HepG2 (cell line): ENCODE measurements at regions not wholly inside any gene's neighbourhood (a gene's known extent, or its start where the extent isn't known, plus 50 kb on each side); places are given as distances from the start of the nearest gene placed in this dataset.
"Not testable (repeated sequence)": the region's sequence is repeated elsewhere in the genome, so short reads cannot be mapped to it uniquely, and the experiment has no call there.

Source experiments
- NFIC ChIP-seq: IDR thresholded peaks from 2 replicates; pipeline ENCODE4 v1.6.1; 2012; ENCODE audit warnings: mild to moderate bottlenecking, low read length, inconsistent platforms
- ZNF10 ChIP-seq: sonication (generic); formaldehyde crosslinking; IDR thresholded peaks from 2 replicates; pipeline ENCODE4 v1.4.0; 2020; ENCODE audit warnings: mild to moderate bottlenecking, low read depth, missing genetic modification reagents, borderline replicate concordance
- TF ChIP-seq, protein P1 (sequence below): sonication (generic); formaldehyde crosslinking; IDR thresholded peaks from 2 replicates; pipeline ENCODE4 v1.5.0; 2020; ENCODE audit warnings: mild to moderate bottlenecking, missing genetic modification reagents, moderate library complexity

DNA sequence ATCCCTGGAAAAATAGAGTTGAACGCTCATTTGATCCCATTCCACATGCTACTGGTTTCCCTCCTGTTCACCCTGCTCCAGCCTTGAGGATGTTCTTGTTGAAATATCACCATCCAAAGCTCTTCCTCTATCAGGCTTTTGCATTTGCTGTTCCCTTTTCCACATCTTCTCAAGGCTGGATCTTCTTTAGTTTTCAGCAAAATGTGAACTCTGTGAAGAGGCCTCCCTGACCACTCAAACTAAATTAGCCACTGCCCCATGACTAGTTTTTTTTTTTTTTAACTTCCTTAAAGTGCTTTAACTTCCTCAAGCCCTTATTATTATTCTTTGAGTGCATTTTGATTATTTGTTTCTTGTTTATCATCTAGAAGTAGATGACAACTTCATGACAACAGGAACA lies 119.3 kb upstream of the ZNF658 start:
- not testable (repeated sequence) for TF ChIP-seq ZNF10, NFIC
- TF ChIP-seq, protein P1, sequence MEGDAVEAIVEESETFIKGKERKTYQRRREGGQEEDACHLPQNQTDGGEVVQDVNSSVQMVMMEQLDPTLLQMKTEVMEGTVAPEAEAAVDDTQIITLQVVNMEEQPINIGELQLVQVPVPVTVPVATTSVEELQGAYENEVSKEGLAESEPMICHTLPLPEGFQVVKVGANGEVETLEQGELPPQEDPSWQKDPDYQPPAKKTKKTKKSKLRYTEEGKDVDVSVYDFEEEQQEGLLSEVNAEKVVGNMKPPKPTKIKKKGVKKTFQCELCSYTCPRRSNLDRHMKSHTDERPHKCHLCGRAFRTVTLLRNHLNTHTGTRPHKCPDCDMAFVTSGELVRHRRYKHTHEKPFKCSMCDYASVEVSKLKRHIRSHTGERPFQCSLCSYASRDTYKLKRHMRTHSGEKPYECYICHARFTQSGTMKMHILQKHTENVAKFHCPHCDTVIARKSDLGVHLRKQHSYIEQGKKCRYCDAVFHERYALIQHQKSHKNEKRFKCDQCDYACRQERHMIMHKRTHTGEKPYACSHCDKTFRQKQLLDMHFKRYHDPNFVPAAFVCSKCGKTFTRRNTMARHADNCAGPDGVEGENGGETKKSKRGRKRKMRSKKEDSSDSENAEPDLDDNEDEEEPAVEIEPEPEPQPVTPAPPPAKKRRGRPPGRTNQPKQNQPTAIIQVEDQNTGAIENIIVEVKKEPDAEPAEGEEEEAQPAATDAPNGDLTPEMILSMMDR (CRISPR knock-in tag): not testable (repeated sequence)
